HG02588 (cell line): ENCODE measurements at regions not wholly inside any gene's neighbourhood (a gene's known extent, or its start where the extent isn't known, plus 50 kb on each side); places are given as distances from the start of the nearest gene placed in this dataset.
"Not testable (repeated sequence)": the region's sequence is repeated elsewhere in the genome, so short reads cannot be mapped to it uniquely, and the experiment has no call there.

ENCODE experiments used
- ATAC-seq: cut with Tn5 transposase; IDR thresholded peaks from one replicate; pipeline ENCODE4 v1.9.1; 2021; ENCODE audit warnings: mild to moderate bottlenecking, moderate library complexity; ENCODE audit not compliant: unreplicated experiment

GRCh38 chr5:89583534-89583933, 700.5 kb upstream of the MEF2C start:
- no peak for ATAC-seq

- ATAC-seq: no peak
These were observed 699.9 kb upstream of the MEF2C start for GRCh38 chr5:89582768-89583339.

DNA sequence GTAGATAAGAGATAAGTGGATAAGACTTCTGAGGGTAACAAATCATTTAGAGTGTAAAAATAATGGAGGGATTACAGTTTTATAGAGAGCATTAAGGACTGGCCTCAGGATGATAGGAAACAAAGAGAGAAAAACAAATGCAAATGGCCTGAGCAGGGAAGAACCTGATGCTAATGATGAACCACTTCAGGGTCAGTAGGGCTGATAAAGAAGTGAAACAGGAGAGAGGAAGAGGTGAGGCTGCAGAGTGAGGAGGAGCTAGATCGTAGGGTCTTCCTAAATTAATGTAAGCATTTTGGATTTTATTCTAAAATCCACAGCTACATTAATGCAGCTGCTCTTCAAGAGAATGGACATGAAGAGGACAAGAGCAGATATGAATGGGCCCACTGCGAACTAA, 698.0 kb upstream of the MEF2C start:
- no peak for ATAC-seq

- ATAC-seq: no peak
These were observed 692.3 kb upstream of the MEF2C start for GRCh38 chr5:89575319-89575718.

GRCh38 chr5:89573345-89573744, 690.4 kb upstream of the MEF2C start:
- ATAC-seq: no peak

DNA sequence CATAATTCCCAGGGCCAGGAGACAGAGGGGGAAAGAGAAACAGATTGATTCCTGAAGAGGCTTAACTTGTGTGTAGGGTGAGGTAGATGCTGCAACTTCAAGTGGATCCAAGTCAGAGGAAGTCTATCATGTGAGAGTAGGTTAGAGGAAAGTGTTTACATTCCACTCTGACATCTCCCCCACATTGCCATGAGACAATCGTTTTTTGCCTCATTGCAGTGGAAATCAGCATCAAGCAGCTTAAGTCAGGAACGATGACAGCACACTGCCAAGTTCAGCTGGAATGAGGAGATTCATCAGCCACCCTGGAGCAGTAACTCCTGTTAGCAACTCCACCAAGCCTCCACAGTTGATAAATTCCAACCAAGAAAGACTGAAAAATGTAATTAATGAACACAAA, 689.7 kb upstream of the MEF2C start:
- ATAC-seq: no peak

- no peak for ATAC-seq
These were observed 687.6 kb upstream of the MEF2C start for GRCh38 chr5:89570557-89570956.

DNA sequence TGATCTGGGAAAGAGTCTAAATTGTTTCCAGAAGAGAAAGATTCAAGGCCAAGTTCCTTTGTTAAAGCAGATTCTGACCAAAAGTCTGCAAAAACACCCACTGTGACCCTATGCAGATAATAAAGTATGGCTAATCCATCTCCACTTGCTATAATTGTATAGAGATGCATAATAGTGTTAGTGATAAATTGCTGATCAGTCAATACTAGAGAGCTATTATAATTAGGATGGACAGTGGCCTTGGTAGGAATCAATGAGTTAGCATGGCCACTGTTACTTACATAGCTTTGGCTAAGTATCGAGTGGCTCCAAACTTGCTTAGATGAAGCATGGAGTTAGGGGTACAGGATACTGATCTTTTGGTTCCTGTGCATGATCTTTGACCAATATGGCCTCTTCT, 683.4 kb upstream of the MEF2C start:
- no peak for ATAC-seq

DNA sequence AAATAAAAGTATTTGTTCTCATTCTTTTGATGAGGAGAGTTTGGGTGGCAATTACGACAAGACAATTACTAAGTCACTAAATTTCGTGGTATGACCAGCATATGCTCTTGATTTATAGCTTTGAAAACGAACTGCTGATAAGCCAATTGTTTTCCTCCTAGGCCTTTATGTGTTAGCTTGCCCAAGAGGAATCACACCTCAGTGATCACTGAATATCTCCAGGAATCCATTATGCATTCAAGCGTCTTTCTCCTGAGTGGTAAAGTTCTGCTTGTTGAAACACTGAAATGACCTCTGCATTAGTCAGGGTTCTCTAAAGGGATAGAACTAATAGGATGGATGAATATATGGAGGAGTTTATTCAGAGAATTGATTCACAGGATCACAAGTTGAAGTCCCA, 677.7 kb upstream of the MEF2C start:
- no peak for ATAC-seq

GRCh38 chr5:89556215-89556913, 673.4 kb upstream of the MEF2C start:
- ATAC-seq: no peak

GRCh38 chr5:89546657-89547056, 663.7 kb upstream of the MEF2C start:
- ATAC-seq: no peak

- no peak for ATAC-seq
These were observed 662.6 kb upstream of the MEF2C start for GRCh38 chr5:89545626-89546025.

GRCh38 chr5:89545076-89545475, 662.1 kb upstream of the MEF2C start:
- no peak for ATAC-seq

GRCh38 chr5:89542736-89543135, 659.8 kb upstream of the MEF2C start:
- no peak for ATAC-seq

- no peak for ATAC-seq
These were observed 654.8 kb upstream of the MEF2C start for GRCh38 chr5:89537800-89538199.

DNA sequence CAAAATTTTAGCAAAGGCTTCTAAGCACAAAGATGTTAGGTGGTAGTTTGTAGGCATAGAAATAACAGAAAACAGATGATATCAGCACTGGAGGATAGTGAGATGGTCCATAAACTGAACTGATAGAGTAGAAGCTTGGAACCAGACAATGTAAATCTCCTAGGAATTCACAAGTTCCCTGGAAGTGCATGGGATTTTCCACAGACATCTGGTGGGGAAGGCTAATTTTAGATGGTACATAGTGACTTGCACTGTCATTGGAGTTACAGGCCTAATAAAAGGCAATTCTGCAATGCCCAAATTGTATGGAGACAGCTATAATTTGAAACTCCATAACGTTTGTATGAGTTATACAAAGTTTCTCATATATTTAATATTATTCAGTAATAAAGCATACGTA, 653.0 kb upstream of the MEF2C start:
- no peak for ATAC-seq

GRCh38 chr5:89535411-89535810, 652.4 kb upstream of the MEF2C start:
- no peak for ATAC-seq

GRCh38 chr5:89534331-89534730, 651.3 kb upstream of the MEF2C start:
- ATAC-seq: no peak

GRCh38 chr5:89524785-89525184, 641.8 kb upstream of the MEF2C start:
- ATAC-seq: no peak

GRCh38 chr5:89523867-89524266, 640.9 kb upstream of the MEF2C start:
- not testable (repeated sequence) for ATAC-seq

- no peak for ATAC-seq
These were observed 637.8 kb upstream of the MEF2C start for GRCh38 chr5:89520771-89521170.

DNA sequence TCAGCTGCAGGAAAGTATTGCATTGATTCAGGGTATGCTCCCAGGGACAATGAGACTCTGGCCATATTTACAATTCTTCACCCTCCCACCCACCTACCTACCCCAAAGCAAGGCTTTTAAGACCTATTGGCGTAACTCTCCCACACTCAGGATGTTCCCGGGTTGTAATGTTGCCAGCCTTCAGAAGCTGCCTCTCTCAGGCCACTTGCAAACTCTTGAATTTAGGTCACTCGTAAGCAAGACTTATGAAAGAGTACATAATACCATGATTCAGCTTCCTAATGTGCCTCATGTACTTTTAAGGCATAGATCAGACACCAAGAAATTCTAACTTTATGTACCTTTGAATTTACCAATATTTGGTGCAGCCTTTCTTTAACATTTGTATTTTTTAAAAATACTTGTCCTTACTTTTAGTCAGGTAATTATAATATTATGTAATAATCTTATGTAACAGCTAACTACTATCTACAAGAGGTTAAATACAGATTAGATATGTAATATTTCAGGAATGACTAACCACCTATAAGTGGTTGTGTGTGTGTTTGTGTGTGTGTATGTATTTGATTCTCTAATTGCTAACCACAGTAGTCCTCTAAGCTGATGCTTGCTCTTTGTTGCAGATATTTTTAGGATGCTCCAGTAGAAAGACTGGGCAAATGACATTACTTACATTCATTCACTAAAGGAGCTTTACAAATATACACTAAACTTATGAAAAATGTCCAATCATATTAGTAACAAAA, 630.5 kb upstream of the MEF2C start:
- no peak for ATAC-seq
